ENCODE measurements at regions not wholly inside any gene's neighbourhood (a gene's known extent, or its start where the extent isn't known, plus 50 kb on each side); places are given as distances from the start of the nearest gene placed in this dataset.

DNA sequence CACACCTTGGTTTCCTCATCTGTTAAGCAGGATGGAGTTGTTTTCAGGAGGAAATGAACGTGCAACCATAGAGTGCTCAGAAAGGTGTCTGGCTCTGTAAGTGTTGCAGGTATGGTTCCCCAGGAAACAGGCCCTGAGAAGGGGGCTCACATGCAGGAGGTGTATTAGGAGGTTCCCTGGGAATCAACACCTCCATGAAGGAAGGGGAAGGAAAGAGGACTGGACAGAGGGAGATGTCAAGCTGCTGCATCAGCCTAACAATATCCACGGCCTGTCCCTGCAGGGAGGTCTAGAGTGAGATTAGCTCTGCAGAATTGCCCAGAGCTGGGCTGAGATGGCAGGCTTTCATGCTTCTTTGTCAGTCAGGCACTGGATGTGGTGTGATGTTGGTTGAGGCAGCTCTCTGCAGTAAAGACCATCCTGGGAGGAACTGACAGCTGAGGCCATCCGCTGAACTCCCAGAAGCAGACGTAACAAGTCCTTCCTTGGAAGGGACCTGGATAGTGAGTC lies 373.3 kb downstream of the ZNF536 start:
- no peak for DNase-seq (ENCODE audit: extremely low spot score)
- TF ChIP-seq BHLHE40 (IDR thresholded peaks at IDR 0.05; ENCODE audit: borderline replicate concordance) (no peak), SUZ12 (IDR thresholded peaks at IDR 0.05) (no peak), FOXK2 (IDR thresholded peaks at IDR 0.05) (no peak), ZNF384 (IDR thresholded peaks at IDR 0.05) (no peak), FOXA1 (IDR thresholded peaks at IDR 0.05) (no peak), HDGF (IDR thresholded peaks at IDR 0.05; ENCODE audit: borderline replicate concordance) (no peak), CTBP1 (IDR thresholded peaks at IDR 0.05; ENCODE audit: borderline replicate concordance) (no peak), SP1 (IDR thresholded peaks at IDR 0.05) (no peak), ARNT (IDR thresholded peaks at IDR 0.05) (no peak), TARDBP (IDR thresholded peaks at IDR 0.05) (no peak), NFRKB (IDR thresholded peaks at IDR 0.05) (no peak), L3MBTL2 (conservative IDR thresholded peaks at IDR 0.05) (no peak), LEF1 (IDR thresholded peaks at IDR 0.05; ENCODE audit: borderline replicate concordance) (no peak), ELF4 (IDR thresholded peaks at IDR 0.05) (no peak)
- TF ChIP-seq, protein P1, sequence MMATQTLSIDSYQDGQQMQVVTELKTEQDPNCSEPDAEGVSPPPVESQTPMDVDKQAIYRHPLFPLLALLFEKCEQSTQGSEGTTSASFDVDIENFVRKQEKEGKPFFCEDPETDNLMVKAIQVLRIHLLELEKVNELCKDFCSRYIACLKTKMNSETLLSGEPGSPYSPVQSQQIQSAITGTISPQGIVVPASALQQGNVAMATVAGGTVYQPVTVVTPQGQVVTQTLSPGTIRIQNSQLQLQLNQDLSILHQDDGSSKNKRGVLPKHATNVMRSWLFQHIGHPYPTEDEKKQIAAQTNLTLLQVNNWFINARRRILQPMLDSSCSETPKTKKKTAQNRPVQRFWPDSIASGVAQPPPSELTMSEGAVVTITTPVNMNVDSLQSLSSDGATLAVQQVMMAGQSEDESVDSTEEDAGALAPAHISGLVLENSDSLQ (IDR thresholded peaks at IDR 0.05) = no peak
- POLR2A ChIA-PET = no interaction called here
- CTCF ChIA-PET = interaction anchor here (1.0 kb wide), 1 partner anchor 63 kb away, joined by 3 read pairs; no protein-coding TSS in a partner anchor

GRCh38 chr19:30744741-30745475 lies 372.7 kb downstream of the ZNF536 start:
- no peak for DNase-seq (ENCODE audit: extremely low spot score)
- TF ChIP-seq, protein P1 (IDR thresholded peaks at IDR 0.05) = no peak
- TF ChIP-seq HDGF (IDR thresholded peaks at IDR 0.05; ENCODE audit: borderline replicate concordance) (no peak), FOXM1 (IDR thresholded peaks at IDR 0.05; ENCODE audit: borderline replicate concordance) (no peak)
- ChIA-PET POLR2A (no interaction called here), CTCF (no interaction called here)

DNA sequence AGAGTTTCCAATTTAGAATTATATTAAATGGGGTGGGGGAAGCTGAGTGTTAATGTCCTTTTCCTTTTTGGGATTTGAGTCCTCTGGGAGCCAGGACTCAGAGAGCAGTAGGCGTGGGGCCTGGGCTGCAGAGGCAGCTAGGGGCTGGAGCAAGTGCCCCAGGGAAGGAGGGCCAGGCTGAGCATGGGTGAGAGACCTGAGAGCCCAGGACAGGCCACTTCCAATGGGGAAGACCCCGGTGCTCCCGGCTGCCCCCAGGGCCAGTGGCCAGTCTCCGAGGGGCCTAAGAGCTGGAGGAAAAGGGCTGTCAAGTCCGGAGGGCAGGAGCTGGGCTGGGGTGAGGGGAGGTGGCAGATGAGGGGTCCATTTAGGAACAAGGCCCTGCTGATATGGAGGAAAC lies 371.5 kb downstream of the ZNF536 start:
- ChIA-PET CTCF (interaction anchor here (0.6 kb wide), 1 partner anchor 15 kb away, joined by 3 read pairs; no protein-coding TSS in a partner anchor), POLR2A (no interaction called here)
- TF ChIP-seq L3MBTL2 (conservative IDR thresholded peaks at IDR 0.05) = no peak
- TF ChIP-seq TARDBP (IDR thresholded peaks at IDR 0.05) = no peak
- no peak for TF ChIP-seq SUZ12 (IDR thresholded peaks at IDR 0.05)
- TF ChIP-seq LEF1 (IDR thresholded peaks at IDR 0.05; ENCODE audit: borderline replicate concordance) = no peak
- TF ChIP-seq ELF4 (IDR thresholded peaks at IDR 0.05) = no peak
- TF ChIP-seq SP1 (IDR thresholded peaks at IDR 0.05) = no peak
- no peak for TF ChIP-seq CTBP1 (IDR thresholded peaks at IDR 0.05; ENCODE audit: borderline replicate concordance)
- TF ChIP-seq FOXK2 (IDR thresholded peaks at IDR 0.05) = no peak
- no peak for TF ChIP-seq NFRKB (IDR thresholded peaks at IDR 0.05)
- no peak for TF ChIP-seq ZNF384 (IDR thresholded peaks at IDR 0.05)
- TF ChIP-seq FOXA1 (IDR thresholded peaks at IDR 0.05) = no peak
- TF ChIP-seq ARNT (IDR thresholded peaks at IDR 0.05) = no peak
- no peak for DNase-seq (ENCODE audit: extremely low spot score)

DNA sequence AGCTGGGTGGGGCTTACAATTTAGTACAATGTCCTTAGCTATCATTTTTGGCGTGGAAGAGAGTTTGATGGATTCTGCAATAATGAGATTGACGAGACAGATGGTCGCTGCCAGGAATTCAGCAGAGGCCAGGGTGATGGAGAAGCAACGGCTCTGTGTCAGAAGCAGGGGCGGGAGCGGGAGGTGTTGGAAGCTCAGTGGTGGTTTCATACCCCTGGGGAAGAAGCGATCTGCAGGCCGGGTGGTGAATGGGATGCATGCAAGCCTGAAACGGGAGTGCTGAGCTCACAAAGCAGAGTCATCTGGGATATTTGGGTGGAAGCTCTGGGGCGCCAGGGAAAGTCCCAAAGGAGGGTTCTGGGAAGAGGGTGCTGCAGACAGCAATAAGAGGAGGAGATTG lies 370.8 kb downstream of the ZNF536 start:
- DNase-seq (ENCODE audit: extremely low spot score) = no peak
- CTCF ChIA-PET = no interaction called here

GRCh38 chr19:30742406-30742938 lies 370.3 kb downstream of the ZNF536 start:
- POLR2A ChIA-PET = no interaction called here
- CTCF ChIA-PET = no interaction called here
- no peak for DNase-seq (ENCODE audit: extremely low spot score)
- TF ChIP-seq FOXK2 (IDR thresholded peaks at IDR 0.05) (no peak), FOXM1 (IDR thresholded peaks at IDR 0.05; ENCODE audit: borderline replicate concordance) (no peak), ELF4 (IDR thresholded peaks at IDR 0.05) (no peak), CTBP1 (IDR thresholded peaks at IDR 0.05; ENCODE audit: borderline replicate concordance) (no peak), BHLHE40 (IDR thresholded peaks at IDR 0.05; ENCODE audit: borderline replicate concordance) (no peak), SUZ12 (IDR thresholded peaks at IDR 0.05) (no peak), ZNF384 (IDR thresholded peaks at IDR 0.05) (no peak), NFRKB (IDR thresholded peaks at IDR 0.05) (no peak), HDGF (IDR thresholded peaks at IDR 0.05; ENCODE audit: borderline replicate concordance) (no peak), TARDBP (IDR thresholded peaks at IDR 0.05) (no peak), ARNT (IDR thresholded peaks at IDR 0.05) (no peak), SP1 (IDR thresholded peaks at IDR 0.05) (no peak), FOXA1 (IDR thresholded peaks at IDR 0.05) (no peak), L3MBTL2 (conservative IDR thresholded peaks at IDR 0.05) (no peak), LEF1 (IDR thresholded peaks at IDR 0.05; ENCODE audit: borderline replicate concordance) (no peak)
- TF ChIP-seq, protein P1 (IDR thresholded peaks at IDR 0.05) = no peak

More for the DNA sequence above, 370.8 kb downstream of the ZNF536 start:
- TF ChIP-seq ARNT (IDR thresholded peaks at IDR 0.05) (no peak), L3MBTL2 (conservative IDR thresholded peaks at IDR 0.05) (no peak), CTBP1 (IDR thresholded peaks at IDR 0.05; ENCODE audit: borderline replicate concordance) (no peak)
- POLR2A ChIA-PET = no interaction called here

- POLR2A ChIA-PET = no interaction called here
- no peak for DNase-seq (ENCODE audit: extremely low spot score)
- CTCF ChIA-PET = no interaction called here
Observed at GRCh38 chr19:30741566-30741965, 369.4 kb downstream of the ZNF536 start.

More at GRCh38 chr19:30741566-30741965, 369.4 kb downstream of the ZNF536 start:
- TF ChIP-seq CTBP1 (IDR thresholded peaks at IDR 0.05; ENCODE audit: borderline replicate concordance) = no peak
- TF ChIP-seq, protein P1 (IDR thresholded peaks at IDR 0.05) = no peak
- no peak for TF ChIP-seq FOXK2 (IDR thresholded peaks at IDR 0.05)
- no peak for TF ChIP-seq ARNT (IDR thresholded peaks at IDR 0.05)
- no peak for TF ChIP-seq HDGF (IDR thresholded peaks at IDR 0.05; ENCODE audit: borderline replicate concordance)
- no peak for TF ChIP-seq LEF1 (IDR thresholded peaks at IDR 0.05; ENCODE audit: borderline replicate concordance)
- TF ChIP-seq SUZ12 (IDR thresholded peaks at IDR 0.05) = no peak
- no peak for TF ChIP-seq FOXA1 (IDR thresholded peaks at IDR 0.05)
- no peak for TF ChIP-seq NFRKB (IDR thresholded peaks at IDR 0.05)

Measured in HEK293T (cell line).